Stimulated activated CD8-positive, alpha-beta memory T cell treated with anti-CD3 and anti-CD28 coated beads, Interleukin-12 subunit alpha, Interleukin-12 subunit beta, amount 100 ng/mL, for 24 hours (primary cell): ENCODE measurements at regions not wholly inside any gene's neighbourhood (a gene's known extent, or its start where the extent isn't known, plus 50 kb on each side); places are given as distances from the start of the nearest gene placed in this dataset.

Experiments used
- DNase-seq: peaks from one replicate; pipeline ENCODE4 v3.0.0-alpha.2; 2020; ENCODE audit errors: extremely low read depth

GRCh38 chr6:41429506-41430504, 94.4 kb downstream of the NCR2 start:
- DNase-seq: no peak

GRCh38 chr6:41430875-41431274, 95.5 kb downstream of the NCR2 start:
- DNase-seq: no peak

DNA sequence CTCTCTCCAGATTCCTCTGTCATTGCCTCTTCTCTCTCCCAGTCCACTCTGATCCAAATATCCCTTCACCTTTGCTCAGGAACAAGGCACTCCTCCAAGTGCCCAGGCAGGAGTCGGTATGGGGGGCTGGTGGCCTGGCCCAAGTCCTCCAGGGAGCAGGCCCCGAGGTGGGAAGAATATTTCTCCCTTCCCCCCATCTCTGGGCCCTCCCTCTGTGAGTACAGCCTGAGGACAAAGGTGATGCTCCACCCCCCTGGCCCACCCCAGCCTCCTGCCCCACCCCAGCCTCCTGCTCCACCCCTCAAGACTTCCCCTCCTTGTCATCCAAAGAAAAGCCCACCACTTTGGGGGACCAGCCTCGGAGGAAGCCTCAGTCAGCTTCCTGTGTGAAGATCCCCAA, 96.9 kb downstream of the NCR2 start:
- DNase-seq: no peak

DNA sequence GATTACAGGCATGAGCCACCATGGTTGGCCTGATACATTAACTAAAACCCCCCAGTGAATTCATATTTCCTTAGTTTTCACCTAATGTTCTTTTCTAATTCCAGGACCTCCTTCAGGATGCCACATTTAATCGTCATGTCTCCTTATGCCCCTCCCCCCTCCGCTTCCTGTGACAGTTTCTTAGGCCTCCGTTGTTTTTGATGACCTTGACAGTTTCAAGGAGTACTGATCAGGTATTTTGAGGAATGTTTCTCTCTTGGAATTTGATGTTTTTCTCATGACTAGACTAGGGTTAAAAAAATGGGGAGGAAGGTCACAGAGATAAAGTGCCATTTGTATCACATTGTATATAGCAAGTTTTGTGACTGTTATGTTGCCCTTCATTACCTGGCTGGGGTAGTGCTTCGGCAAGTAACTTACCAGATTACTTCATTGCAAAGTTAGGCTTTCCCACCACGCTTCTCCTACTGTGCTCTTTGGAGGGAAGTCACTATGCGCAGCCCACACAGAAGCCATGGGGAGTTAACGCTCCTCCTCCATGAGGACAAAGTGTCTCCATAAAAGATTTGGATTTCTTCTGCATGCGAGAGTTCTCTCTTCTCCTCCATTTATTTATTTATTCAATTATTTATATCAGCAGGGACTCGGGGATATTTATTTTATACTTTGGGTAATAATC, 99.5 kb downstream of the NCR2 start:
- DNase-seq: no peak

- no peak for DNase-seq
Measured at GRCh38 chr6:41437604-41438003, 102.2 kb downstream of the NCR2 start.

GRCh38 chr6:41438746-41439145, 103.3 kb downstream of the NCR2 start:
- DNase-seq: no peak

DNA sequence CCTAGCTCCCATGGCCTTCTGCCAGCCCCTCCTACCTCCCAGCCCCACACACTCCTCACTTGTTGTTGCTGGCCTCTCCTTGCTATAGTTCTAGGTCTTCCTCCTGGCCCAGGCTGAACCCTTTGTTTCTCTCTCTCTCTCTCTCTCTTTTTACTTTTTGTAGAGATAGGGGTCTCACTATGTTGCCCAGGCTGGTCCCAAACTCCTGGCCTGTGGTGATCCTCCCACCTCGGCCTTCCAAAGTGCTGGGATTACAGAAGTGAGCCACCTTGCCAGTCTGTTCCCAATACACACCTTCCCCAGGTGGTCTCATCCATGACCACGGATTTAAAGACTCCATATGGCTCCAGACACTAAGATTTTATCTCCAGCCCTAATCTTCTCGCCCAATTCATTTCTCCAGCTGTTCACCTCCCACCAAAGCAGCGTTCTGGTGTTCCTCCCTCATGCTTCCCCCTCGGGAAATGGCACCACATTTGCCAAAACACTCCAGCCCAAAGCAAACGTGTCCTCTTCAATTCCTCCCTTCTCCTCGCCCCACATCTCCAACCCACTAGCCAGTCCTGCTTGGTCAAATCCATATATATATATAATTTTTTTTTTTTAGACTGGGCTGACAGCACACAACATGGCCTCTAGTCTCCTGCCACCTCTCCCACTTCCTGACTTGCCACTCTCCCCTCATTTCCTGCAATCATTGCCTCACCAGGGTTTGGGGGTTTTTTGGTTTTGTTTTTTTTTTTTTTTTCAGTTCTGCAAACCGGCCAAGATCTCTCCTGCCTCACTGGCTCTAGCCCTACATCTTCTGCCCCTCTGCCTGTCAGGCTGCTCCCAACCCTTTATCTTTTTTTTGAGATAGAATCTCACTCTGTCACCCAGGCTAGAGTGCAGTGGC, 104.4 kb downstream of the NCR2 start:
- DNase-seq: no peak

- DNase-seq: no peak
Measured at GRCh38 chr6:41440958-41441357, 105.2 kb upstream of the FOXP4 start.

DNA sequence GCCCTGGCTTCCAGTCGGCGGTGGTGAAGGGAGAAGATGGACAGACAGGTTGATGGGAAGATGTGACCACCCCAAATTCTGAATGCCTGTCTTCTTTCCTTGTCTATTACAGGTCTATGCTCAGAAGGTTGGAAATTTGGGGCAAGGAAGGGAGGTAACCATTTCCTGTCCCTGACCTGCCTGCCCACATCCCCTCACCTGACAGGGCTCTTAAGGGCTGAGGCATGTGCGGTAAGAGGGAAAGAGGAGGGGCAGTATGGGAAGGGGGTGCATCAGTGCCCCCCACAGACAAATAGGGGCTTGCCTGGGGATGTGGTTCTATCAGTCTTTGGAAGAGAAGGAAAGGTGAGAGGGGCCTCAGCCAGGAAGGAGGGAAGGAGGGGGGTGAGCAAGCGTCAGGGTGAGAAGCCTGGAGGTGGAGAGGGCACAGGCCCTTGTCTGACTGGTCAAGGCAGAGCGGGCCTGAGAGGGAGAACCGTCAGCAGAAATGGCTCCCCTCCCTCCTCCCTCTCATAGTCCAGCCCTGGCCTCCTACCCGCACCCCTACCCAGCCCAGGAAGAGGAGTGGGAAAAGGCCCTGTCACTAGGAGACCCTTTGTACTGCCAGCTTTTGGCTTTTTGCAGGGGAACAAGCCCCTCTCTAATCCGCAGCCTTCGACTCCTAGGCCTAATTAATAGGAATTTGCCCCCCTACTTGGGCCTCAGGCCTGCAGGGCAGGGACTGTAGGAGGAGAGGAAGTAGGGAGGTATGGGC, 104.4 kb upstream of the FOXP4 start:
- DNase-seq: no peak

DNA sequence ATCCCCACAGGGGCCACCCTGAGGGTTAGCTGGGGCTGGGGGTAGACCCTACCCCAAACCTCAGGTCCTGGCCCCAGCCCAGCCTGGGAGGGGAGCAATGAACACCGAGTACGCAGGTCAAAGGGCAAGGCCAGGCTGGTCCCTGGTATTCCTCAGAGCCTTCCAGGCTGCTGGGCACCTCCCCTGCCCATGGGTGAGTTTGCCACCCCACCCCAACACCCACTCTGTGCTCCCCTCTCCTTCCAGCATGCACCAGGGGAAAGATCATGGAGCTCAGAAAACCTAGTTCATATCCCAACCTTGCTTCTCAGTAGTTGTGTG, 103.9 kb upstream of the FOXP4 start:
- DNase-seq: no peak

- DNase-seq: no peak
Measured at GRCh38 chr6:41442800-41443501, 103.2 kb upstream of the FOXP4 start.

GRCh38 chr6:41443616-41444525, 102.3 kb upstream of the FOXP4 start:
- no peak for DNase-seq

DNA sequence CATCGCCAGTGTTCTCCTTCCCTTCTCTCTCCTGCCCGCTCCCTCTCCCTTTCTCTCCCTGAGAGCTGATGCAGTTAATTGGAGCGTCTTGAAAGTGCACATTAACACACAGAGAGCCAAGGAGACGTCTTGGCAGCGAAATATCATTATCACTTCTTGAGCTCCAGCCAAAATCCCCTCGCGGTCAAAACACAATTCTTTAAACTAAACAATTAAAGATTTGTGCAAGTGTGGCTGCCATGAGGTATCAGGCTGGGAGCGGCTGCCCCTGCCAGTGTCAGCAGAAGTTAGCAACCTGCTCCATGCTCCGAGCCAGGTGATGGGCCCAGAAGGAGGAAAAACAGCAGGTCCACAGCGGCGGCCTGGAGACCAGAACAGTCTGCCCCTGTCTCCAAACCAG, 100.9 kb upstream of the FOXP4 start:
- DNase-seq: no peak

GRCh38 chr6:41446132-41446531, 100.0 kb upstream of the FOXP4 start:
- DNase-seq: no peak

- no peak for DNase-seq
Measured at GRCh38 chr6:41446907-41447545, 99.2 kb upstream of the FOXP4 start.

DNA sequence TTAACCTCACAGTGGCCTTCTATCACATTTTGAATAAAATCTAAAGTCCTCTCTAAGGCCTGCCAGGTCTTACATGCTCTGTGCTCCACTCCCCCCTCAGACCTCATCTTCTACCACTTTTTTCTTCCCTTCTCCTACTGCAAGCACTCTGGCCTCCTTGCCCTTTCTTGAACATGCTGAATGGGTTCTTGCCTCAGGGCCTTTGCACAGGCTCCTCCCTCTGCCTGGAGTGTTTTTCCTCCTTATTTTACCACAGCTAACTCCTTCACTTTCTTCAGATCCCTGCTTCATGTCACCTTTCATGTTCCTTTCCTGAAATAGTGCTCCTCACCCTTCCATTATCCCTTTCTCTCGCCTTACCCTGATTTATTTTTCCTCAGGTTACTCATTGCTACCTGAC, 97.9 kb upstream of the FOXP4 start:
- no peak for DNase-seq

DNA sequence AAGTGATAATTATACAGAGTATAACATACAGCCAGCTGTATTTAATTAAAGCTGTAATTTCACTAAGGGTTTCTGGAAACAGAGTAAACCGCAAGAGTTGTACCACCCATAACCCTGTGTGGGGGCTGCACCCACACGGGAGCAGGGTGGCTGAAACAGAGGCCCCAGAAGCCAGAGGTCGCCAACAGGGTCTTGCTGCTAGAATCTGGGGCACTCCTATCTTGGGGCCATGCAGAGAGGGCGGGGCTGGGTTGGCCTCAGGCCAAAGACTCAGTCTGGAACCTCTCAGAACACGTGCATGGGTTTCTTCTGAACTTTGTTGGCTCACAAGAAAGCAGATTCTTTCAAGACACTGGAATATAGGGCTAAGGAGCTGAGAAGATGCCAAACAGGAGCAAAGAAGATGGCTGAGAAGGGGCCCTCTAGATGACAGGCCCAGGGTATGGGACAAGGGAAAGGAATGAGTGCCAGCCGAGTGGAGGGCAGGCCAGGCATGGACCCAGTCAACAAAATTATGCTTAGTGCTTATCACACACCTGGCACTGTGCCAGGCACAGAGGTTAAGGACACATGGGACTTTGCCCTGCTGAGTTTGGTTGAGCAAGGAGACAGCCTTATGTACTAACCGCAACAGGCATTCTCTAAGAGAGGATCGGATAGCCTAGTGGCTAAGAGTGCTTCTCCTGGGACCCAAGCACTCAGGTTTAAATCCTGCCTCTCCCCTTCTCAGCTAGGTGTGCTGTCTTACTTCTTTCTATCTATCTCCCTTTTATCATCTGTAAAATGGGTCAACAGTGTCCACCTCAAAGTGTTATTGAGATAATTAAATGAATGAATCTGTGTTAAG, 96.6 kb upstream of the FOXP4 start:
- DNase-seq: no peak

DNA sequence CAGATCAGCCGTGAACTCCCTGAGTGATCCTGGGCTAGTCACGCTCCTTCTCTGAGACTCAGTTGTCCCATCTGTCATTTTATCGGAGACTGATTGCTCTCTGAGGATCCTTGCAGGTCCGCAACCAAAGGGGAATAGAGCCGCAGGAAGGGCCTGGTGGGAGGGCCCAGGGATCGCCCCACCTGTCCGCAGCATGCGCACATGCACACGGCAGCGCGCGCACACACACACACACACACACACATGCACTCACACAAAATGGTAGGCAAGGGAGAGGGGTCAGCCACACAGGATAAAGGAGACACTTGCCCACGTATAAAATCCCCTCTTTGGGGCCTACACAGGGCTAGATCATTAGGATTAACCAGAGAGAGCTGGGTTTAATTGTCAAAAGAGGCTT, 95.6 kb upstream of the FOXP4 start:
- no peak for DNase-seq
